ENCODE measurements at regions not wholly inside any gene's neighbourhood (a gene's known extent, or its start where the extent isn't known, plus 50 kb on each side); places are given as distances from the start of the nearest gene placed in this dataset.

- no peak overlapping the region for H3K4me3 ChIP-seq
- no peak overlapping the region for H3K27ac ChIP-seq
- TF ChIP-seq FOXP2 (optimal IDR thresholded peaks at IDR 0.05; ENCODE audit: control extremely low read depth, extremely low read length, insufficient read depth) (no peak), POLR2AphosphoS5 (IDR thresholded peaks at IDR 0.05; ENCODE audit: borderline replicate concordance, low read depth, low read length) (no peak), EZH2 (IDR thresholded peaks at IDR 0.05) (no peak)
- no peak for DNase-seq (ENCODE audit: low read depth, low spot score)
- no peak overlapping the region for H3K9ac ChIP-seq (ENCODE audit: insufficient read length)
- H3K36me3 ChIP-seq (ENCODE audit: insufficient read depth, low read length) = no peaks in the 10 kb centered on the region
- no peaks in the 10 kb centered on the region for H3K9me3 ChIP-seq (ENCODE audit: low read depth, low read length)
Observed at GRCh38 chr17:73706428-73706827, 62.2 kb upstream of the SDK2 start.

- DNase-seq (ENCODE audit: low read depth, low spot score) = no peak
- no peaks in the 10 kb centered on the region for H3K36me3 ChIP-seq (ENCODE audit: insufficient read depth, low read length)
- no peak overlapping the region for H3K4me3 ChIP-seq
- H3K27ac ChIP-seq = no peak overlapping the region
- no peaks in the 10 kb centered on the region for H3K9me3 ChIP-seq (ENCODE audit: low read depth, low read length)
- no peak for TF ChIP-seq POLR2AphosphoS5 (IDR thresholded peaks at IDR 0.05; ENCODE audit: borderline replicate concordance, low read depth, low read length)
- TF ChIP-seq FOXP2 (optimal IDR thresholded peaks at IDR 0.05; ENCODE audit: control extremely low read depth, extremely low read length, insufficient read depth) = no peak
- H3K9ac ChIP-seq (ENCODE audit: insufficient read length) = no peak overlapping the region
Observed at GRCh38 chr17:73706858-73707257, 62.6 kb upstream of the SDK2 start.

- Histone ChIP-seq H3K36me3 (ENCODE audit: insufficient read depth, low read length) (no peaks in the 10 kb centered on the region), H3K4me3 (no peak overlapping the region), H3K9ac (ENCODE audit: insufficient read length) (no peak overlapping the region), H3K27ac (no peak overlapping the region), H3K9me3 (ENCODE audit: low read depth, low read length) (no peaks in the 10 kb centered on the region)
- no peak for DNase-seq (ENCODE audit: low read depth, low spot score)
- TF ChIP-seq POLR2AphosphoS5 (IDR thresholded peaks at IDR 0.05; ENCODE audit: borderline replicate concordance, low read depth, low read length) (no peak), EZH2 (IDR thresholded peaks at IDR 0.05) (no peak), FOXP2 (optimal IDR thresholded peaks at IDR 0.05; ENCODE audit: control extremely low read depth, extremely low read length, insufficient read depth) (no peak)
Observed at GRCh38 chr17:73707358-73707757, 63.1 kb upstream of the SDK2 start.

GRCh38 chr17:73710095-73710592, 65.9 kb upstream of the SDK2 start:
- Histone ChIP-seq H3K9me3 (ENCODE audit: low read depth, low read length) (no peaks in the 10 kb centered on the region), H3K27ac (no peak overlapping the region), H3K36me3 (ENCODE audit: insufficient read depth, low read length) (no peaks in the 10 kb centered on the region), H3K9ac (ENCODE audit: insufficient read length) (no peak overlapping the region), H3K4me3 (no peak overlapping the region)
- DNase-seq (ENCODE audit: low read depth, low spot score) = peak; percentile 1
- TF ChIP-seq FOXP2 (optimal IDR thresholded peaks at IDR 0.05; ENCODE audit: control extremely low read depth, extremely low read length, insufficient read depth) = no peak
- no peak for TF ChIP-seq POLR2AphosphoS5 (IDR thresholded peaks at IDR 0.05; ENCODE audit: borderline replicate concordance, low read depth, low read length)
- TF ChIP-seq EZH2 (IDR thresholded peaks at IDR 0.05) = no peak

- TF ChIP-seq FOXP2 (optimal IDR thresholded peaks at IDR 0.05; ENCODE audit: control extremely low read depth, extremely low read length, insufficient read depth) (no peak), POLR2AphosphoS5 (IDR thresholded peaks at IDR 0.05; ENCODE audit: borderline replicate concordance, low read depth, low read length) (no peak), EZH2 (IDR thresholded peaks at IDR 0.05) (no peak)
- DNase-seq (ENCODE audit: low read depth, low spot score) = no peak
- Histone ChIP-seq H3K4me3 (no peak overlapping the region), H3K9ac (ENCODE audit: insufficient read length) (no peak overlapping the region), H3K9me3 (ENCODE audit: low read depth, low read length) (no peaks in the 10 kb centered on the region), H3K36me3 (ENCODE audit: insufficient read depth, low read length) (no peaks in the 10 kb centered on the region), H3K27ac (no peak overlapping the region)
Observed at GRCh38 chr17:73711184-73711583, 66.9 kb upstream of the SDK2 start.

- no peak for DNase-seq (ENCODE audit: low read depth, low spot score)
- TF ChIP-seq EZH2 (IDR thresholded peaks at IDR 0.05) (no peak), FOXP2 (optimal IDR thresholded peaks at IDR 0.05; ENCODE audit: control extremely low read depth, extremely low read length, insufficient read depth) (no peak), POLR2AphosphoS5 (IDR thresholded peaks at IDR 0.05; ENCODE audit: borderline replicate concordance, low read depth, low read length) (no peak)
- no peaks in the 10 kb centered on the region for H3K36me3 ChIP-seq (ENCODE audit: insufficient read depth, low read length)
- no peak overlapping the region for H3K27ac ChIP-seq
- H3K9ac ChIP-seq (ENCODE audit: insufficient read length) = no peak overlapping the region
- no peak overlapping the region for H3K4me3 ChIP-seq
- H3K9me3 ChIP-seq (ENCODE audit: low read depth, low read length) = no peaks in the 10 kb centered on the region
Observed at GRCh38 chr17:73711916-73712315, 67.7 kb upstream of the SDK2 start.

GRCh38 chr17:73713136-73713535, 68.9 kb upstream of the SDK2 start:
- Histone ChIP-seq H3K9me3 (ENCODE audit: low read depth, low read length) (no peaks in the 10 kb centered on the region), H3K27ac (no peak overlapping the region), H3K4me3 (no peak overlapping the region), H3K9ac (ENCODE audit: insufficient read length) (no peak overlapping the region), H3K36me3 (ENCODE audit: insufficient read depth, low read length) (no peaks in the 10 kb centered on the region)
- DNase-seq (ENCODE audit: low read depth, low spot score) = no peak
- TF ChIP-seq EZH2 (IDR thresholded peaks at IDR 0.05) (no peak), FOXP2 (optimal IDR thresholded peaks at IDR 0.05; ENCODE audit: control extremely low read depth, extremely low read length, insufficient read depth) (no peak), POLR2AphosphoS5 (IDR thresholded peaks at IDR 0.05; ENCODE audit: borderline replicate concordance, low read depth, low read length) (no peak)

- no peak overlapping the region for H3K27ac ChIP-seq
- TF ChIP-seq EZH2 (IDR thresholded peaks at IDR 0.05) (no peak), POLR2AphosphoS5 (IDR thresholded peaks at IDR 0.05; ENCODE audit: borderline replicate concordance, low read depth, low read length) (no peak), FOXP2 (optimal IDR thresholded peaks at IDR 0.05; ENCODE audit: control extremely low read depth, extremely low read length, insufficient read depth) (no peak)
Observed at GRCh38 chr17:73715769-73716168, 71.5 kb upstream of the SDK2 start.

GRCh38 chr17:73717690-73718089, 73.4 kb upstream of the SDK2 start:
- Histone ChIP-seq H3K9me3 (ENCODE audit: low read depth, low read length) (no peaks in the 10 kb centered on the region), H3K9ac (ENCODE audit: insufficient read length) (no peak overlapping the region), H3K27ac (no peak overlapping the region), H3K4me3 (no peak overlapping the region), H3K36me3 (ENCODE audit: insufficient read depth, low read length) (no peaks in the 10 kb centered on the region)
- no peak for TF ChIP-seq FOXP2 (optimal IDR thresholded peaks at IDR 0.05; ENCODE audit: control extremely low read depth, extremely low read length, insufficient read depth)
- TF ChIP-seq EZH2 (IDR thresholded peaks at IDR 0.05) = no peak
- TF ChIP-seq POLR2AphosphoS5 (IDR thresholded peaks at IDR 0.05; ENCODE audit: borderline replicate concordance, low read depth, low read length) = no peak
- DNase-seq (ENCODE audit: low read depth, low spot score) = no peak

More at GRCh38 chr17:73715769-73716168, 71.5 kb upstream of the SDK2 start:
- H3K4me3 ChIP-seq = no peak overlapping the region
- no peaks in the 10 kb centered on the region for H3K36me3 ChIP-seq (ENCODE audit: insufficient read depth, low read length)
- no peaks in the 10 kb centered on the region for H3K9me3 ChIP-seq (ENCODE audit: low read depth, low read length)
- no peak for DNase-seq (ENCODE audit: low read depth, low spot score)
- H3K9ac ChIP-seq (ENCODE audit: insufficient read length) = no peak overlapping the region

All from SK-N-MC (cell line).